HepG2 (cell line): ENCODE measurements at regions not wholly inside any gene's neighbourhood (a gene's known extent, or its start where the extent isn't known, plus 50 kb on each side); places are given as distances from the start of the nearest gene placed in this dataset.

ENCODE experiments used
- CEBPB ChIP-seq: IDR thresholded peaks from 2 replicates; pipeline ENCODE4 v1.6.1; 2011; ENCODE audit warnings: low read depth, low read length, improper control_type of control experiment, borderline replicate concordance
- HNRNPLL ChIP-seq: fragments of 200-400 bp; formaldehyde crosslinking; IDR thresholded peaks from 2 replicates; pipeline ENCODE4 v1.6.1; 2017; ENCODE audit warnings: mild to moderate bottlenecking, low read depth, low read length; ENCODE audit not compliant: poor library complexity, severe bottlenecking
- MAZ ChIP-seq, 2 experiments: sonication (generic) in 1 of 2; formaldehyde crosslinking in 1 of 2; IDR thresholded peaks; 2 replicates each; pipeline versions ENCODE4 v1.5.0 to v1.6.1; 2012 to 2020; ENCODE audit warnings: low read depth in 2 of 2, mild to moderate bottlenecking in 2 of 2, borderline replicate concordance in 1 of 2, improper control_type of control experiment in 1 of 2, low read length in 1 of 2, missing genetic modification reagents in 1 of 2, moderate library complexity in 1 of 2
- NCOA5 ChIP-seq: sonication (generic); formaldehyde crosslinking; IDR thresholded peaks from 2 replicates; pipeline ENCODE4 v1.4.0; 2020; ENCODE audit warnings: missing genetic modification reagents
- POLR2AphosphoS5 ChIP-seq: IDR thresholded peaks from 2 replicates; pipeline ENCODE4 v1.6.1; 2012; ENCODE audit warnings: low read depth, low read length
- RBM39 ChIP-seq: fragments of 200-400 bp; formaldehyde crosslinking; IDR thresholded peaks from one replicate; pipeline ENCODE4 v1.6.1; 2018; ENCODE audit warnings: antibody characterized with exemption, mild to moderate bottlenecking, low read depth, low read length; ENCODE audit not compliant: poor library complexity, severe bottlenecking
- REL ChIP-seq: sonication (generic); formaldehyde crosslinking; conservative IDR thresholded peaks from 2 replicates; pipeline ENCODE4 v1.8.0; 2022; ENCODE audit warnings: mild to moderate bottlenecking, missing genetic modification reagents, moderate library complexity
- TCF12 ChIP-seq, 2 experiments: fragments of 450-650 bp in 1 of 2; sonication (generic) in 1 of 2; formaldehyde crosslinking in 1 of 2; IDR thresholded peaks; 2 replicates each; pipeline versions ENCODE4 v1.6.1 to v1.8.0; 2017 to 2022; ENCODE audit warnings: antibody characterized with exemption in 1 of 2, mild to moderate bottlenecking in 1 of 2, missing genetic modification reagents in 1 of 2, moderate library complexity in 1 of 2
- TCF7 ChIP-seq: sonication (generic); IDR thresholded peaks from 2 replicates; pipeline ENCODE4 v1.6.1; 2016; ENCODE audit warnings: antibody characterized with exemption, low read depth
- ZNF251 ChIP-seq: sonication (generic); formaldehyde crosslinking; IDR thresholded peaks from 2 replicates; pipeline ENCODE4 v1.9.0; 2021; ENCODE audit warnings: mild to moderate bottlenecking, missing genetic modification reagents
- ZSCAN29 ChIP-seq: sonication (generic); formaldehyde crosslinking; conservative IDR thresholded peaks from 2 replicates; pipeline ENCODE4 v1.4.0; 2020; ENCODE audit warnings: mild to moderate bottlenecking, missing genetic modification reagents
- TF ChIP-seq, protein P1 (sequence below): sonication (generic); formaldehyde crosslinking; IDR thresholded peaks from 2 replicates; pipeline ENCODE4 v1.5.0; 2020; ENCODE audit warnings: mild to moderate bottlenecking, missing genetic modification reagents, moderate library complexity
- TF ChIP-seq, protein P2 (sequence below): sonication (generic); formaldehyde crosslinking; IDR thresholded peaks from 2 replicates; pipeline ENCODE4 v1.4.0; 2020; ENCODE audit warnings: missing genetic modification reagents

DNA sequence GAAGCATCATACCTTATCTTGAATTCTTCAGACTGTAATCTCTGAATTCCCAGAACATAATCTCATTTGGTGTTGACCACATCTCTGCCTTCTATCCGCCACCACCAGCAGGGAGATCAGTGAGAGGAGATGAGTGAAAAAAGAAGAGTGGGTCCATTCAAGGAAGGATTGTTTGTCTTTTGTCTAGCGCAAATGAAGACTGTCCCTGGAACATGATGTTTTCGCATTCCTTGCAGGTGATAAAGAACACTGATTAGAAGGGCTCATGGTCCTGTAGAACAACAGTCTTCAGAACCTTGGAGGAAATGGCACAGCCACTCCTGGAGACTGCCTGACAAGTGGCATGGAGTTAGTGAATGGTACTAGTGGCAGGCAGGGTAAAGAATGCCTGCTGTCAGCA is 869.6 kb downstream of the JRKL start:
- TF ChIP-seq NCOA5 (CRISPR knock-in tag) (no peak), HNRNPLL (no peak), POLR2AphosphoS5 (no peak), RBM39 (no peak), ZNF251 (CRISPR knock-in tag) (no peak), REL (no peak), TCF7 (no peak), ZSCAN29 (CRISPR knock-in tag) (no peak), TCF12 (IDR thresholded peaks at IDR 0.05) (no peak), TCF12 (CRISPR knock-in tag; IDR thresholded peaks at IDR 0.05) (no peak), MAZ (IDR thresholded peaks at IDR 0.05; ENCODE audit: borderline replicate concordance, low read depth, low read length) (no peak), MAZ (CRISPR knock-in tag; IDR thresholded peaks at IDR 0.05; ENCODE audit: low read depth) (no peak), CEBPB (no peak)
- TF ChIP-seq, protein P1, sequence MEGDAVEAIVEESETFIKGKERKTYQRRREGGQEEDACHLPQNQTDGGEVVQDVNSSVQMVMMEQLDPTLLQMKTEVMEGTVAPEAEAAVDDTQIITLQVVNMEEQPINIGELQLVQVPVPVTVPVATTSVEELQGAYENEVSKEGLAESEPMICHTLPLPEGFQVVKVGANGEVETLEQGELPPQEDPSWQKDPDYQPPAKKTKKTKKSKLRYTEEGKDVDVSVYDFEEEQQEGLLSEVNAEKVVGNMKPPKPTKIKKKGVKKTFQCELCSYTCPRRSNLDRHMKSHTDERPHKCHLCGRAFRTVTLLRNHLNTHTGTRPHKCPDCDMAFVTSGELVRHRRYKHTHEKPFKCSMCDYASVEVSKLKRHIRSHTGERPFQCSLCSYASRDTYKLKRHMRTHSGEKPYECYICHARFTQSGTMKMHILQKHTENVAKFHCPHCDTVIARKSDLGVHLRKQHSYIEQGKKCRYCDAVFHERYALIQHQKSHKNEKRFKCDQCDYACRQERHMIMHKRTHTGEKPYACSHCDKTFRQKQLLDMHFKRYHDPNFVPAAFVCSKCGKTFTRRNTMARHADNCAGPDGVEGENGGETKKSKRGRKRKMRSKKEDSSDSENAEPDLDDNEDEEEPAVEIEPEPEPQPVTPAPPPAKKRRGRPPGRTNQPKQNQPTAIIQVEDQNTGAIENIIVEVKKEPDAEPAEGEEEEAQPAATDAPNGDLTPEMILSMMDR (CRISPR knock-in tag): no peak
- TF ChIP-seq, protein P2, sequence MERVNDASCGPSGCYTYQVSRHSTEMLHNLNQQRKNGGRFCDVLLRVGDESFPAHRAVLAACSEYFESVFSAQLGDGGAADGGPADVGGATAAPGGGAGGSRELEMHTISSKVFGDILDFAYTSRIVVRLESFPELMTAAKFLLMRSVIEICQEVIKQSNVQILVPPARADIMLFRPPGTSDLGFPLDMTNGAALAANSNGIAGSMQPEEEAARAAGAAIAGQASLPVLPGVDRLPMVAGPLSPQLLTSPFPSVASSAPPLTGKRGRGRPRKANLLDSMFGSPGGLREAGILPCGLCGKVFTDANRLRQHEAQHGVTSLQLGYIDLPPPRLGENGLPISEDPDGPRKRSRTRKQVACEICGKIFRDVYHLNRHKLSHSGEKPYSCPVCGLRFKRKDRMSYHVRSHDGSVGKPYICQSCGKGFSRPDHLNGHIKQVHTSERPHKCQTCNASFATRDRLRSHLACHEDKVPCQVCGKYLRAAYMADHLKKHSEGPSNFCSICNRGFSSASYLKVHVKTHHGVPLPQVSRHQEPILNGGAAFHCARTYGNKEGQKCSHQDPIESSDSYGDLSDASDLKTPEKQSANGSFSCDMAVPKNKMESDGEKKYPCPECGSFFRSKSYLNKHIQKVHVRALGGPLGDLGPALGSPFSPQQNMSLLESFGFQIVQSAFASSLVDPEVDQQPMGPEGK (CRISPR knock-in tag): no peak
